Femur (tissue), 1 donor: ENCODE measurements at regions not wholly inside any gene's neighbourhood (a gene's known extent, or its start where the extent isn't known, plus 50 kb on each side); places are given as distances from the start of the nearest gene placed in this dataset.

ENCODE experiments used
- DNase-seq: peaks from one replicate; pipeline ENCODE4 v3.0.0-alpha.2; 2017

- no peak for DNase-seq
Measured at GRCh38 chr1:14320518-14320917, 278.0 kb upstream of the KAZN start.

DNA sequence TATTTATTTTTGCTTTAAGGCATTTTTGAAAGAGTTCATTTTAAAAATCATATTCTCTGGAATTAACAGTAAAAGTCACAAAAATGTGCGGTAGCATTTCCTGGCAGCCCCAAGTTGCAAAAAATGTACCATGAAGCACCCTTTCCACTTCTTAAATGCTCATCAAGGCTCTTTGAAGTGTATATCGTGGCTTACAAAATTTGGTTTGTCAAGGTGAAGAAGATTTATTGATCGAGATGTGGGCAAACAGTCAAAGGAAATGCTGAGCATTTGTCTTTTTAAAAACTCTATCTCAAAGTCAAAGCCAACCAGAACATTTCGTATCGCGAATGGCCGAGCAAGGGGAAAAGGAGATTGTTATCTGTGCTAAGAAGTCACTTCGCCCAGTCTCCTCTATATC, 277.5 kb upstream of the KAZN start:
- no peak for DNase-seq

DNA sequence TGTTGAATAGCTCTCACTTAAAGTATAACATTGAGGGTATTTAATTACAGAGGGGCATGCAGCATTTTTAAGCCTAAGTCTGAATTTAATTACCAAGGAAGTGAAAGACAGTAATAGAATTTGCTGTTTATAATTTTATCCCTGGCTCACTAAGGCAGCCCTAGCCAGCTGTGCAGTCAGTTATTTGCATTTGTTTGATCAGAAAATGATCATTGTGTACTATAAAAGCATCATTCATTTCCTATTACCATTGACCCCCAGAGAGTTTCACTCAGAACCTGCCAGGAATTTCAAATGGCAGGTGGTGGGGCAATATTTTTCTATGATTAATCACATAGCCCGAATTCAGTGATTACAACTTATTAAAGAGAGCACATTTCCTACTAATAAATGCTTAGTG, 277.1 kb upstream of the KAZN start:
- no peak for DNase-seq

GRCh38 chr1:14323568-14324247, 274.8 kb upstream of the KAZN start:
- no peak for DNase-seq

- DNase-seq, result no peak
Measured at GRCh38 chr1:14324248-14324630, 274.2 kb upstream of the KAZN start.

DNA sequence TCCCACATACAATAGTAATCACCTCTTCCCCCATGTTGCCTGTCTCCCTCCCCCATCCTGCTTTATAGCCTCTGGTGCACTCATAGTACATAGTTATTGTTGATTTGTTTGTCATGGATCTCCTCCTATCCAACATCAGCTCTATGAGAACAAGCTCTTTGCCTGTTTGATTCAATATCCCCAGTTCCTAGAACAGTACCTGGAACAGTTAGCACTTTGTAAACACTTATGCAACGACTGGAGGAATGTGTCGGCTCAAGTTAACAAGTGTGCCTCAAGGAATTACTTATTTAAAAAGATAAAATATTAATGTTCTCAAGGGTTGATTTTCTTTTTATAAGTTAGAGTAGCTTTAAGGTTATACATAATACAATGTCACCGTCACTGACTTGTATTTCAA, 271.6 kb upstream of the KAZN start:
- no peak for DNase-seq

DNA sequence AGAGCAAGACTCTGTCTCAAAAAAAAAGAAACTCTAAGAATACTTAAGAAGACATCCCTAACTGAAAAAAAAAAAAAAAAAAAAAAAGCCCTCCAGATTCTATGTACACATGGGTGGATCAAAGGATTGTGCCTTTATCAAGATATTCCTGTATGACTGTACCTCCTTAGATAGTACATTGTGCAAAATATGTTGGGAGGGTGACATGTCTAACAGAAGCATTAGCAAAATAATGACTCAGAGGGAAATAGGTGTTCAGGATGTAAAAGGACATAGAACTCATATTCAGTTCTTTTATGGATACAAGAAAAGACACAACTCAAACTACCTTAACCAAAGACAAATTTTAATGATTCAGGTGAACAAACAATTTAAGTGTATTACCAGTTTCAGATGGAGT, 269.8 kb upstream of the KAZN start:
- no peak for DNase-seq

- no peak for DNase-seq
Measured at GRCh38 chr1:14332158-14332557, 266.3 kb upstream of the KAZN start.

DNA sequence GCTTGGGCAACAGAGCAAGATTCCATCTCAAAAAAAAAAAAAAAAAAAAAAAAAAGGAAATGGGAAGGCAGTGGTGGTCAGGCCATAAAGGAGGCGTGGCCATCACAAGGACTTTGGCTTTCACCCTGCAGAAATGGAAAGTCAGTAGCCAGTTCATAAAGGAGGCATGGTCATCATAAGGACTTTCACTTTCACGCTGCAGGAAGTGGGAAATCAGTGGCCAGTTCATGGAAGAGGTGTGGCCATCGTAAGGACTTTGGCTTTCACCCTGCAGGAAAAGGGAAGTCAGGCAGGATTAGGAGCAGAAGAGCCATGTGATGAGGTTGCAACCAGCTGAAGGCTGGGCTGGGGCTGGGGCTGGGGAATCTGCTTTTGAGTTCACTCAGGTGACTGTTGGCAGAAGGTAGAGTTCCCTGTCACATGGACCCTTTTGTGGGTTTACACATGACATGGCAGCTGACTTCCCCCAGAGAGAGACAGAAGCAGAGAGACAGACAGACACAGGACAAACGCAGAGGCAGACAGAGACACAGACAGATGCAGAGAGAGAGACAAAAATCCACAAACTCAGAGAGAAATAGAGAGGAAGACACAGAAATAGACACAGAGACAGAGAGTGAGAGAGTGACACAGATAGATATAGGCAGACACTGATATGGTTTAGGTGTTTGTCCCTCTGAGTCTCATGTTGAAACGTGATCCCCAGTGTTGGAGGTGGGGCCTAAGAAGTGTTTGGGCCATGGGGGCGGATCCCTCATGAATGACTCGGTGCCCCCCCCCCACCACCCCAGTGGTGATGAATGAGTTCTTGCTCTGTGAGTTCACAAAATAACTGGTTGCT, 263.9 kb upstream of the KAZN start:
- DNase-seq, result no peak

DNA sequence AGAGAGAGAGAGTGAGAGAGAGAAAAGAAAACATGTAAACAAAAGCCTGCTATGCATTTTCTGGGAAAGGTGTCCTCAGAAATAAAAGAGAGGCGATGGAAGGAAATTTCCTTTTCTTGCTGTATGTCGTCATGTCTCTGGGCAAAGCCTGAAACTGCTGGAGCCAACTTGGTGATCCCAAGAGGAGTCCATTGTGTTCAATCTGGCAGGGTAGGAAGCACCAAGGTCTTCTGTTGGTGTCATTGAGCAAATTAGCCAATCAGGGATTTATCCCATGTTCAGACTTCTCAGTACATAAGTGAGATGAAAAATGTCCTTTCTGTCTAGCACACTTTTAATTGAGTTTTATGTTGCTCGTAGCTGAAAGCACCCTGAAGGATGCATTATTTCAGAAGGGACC, 260.0 kb upstream of the KAZN start:
- no peak for DNase-seq

GRCh38 chr1:14339288-14339687, 259.2 kb upstream of the KAZN start:
- no peak for DNase-seq

GRCh38 chr1:14340002-14340785, 258.3 kb upstream of the KAZN start:
- no peak for DNase-seq

- no peak for DNase-seq
Measured at GRCh38 chr1:14341147-14341546, 257.3 kb upstream of the KAZN start.

DNA sequence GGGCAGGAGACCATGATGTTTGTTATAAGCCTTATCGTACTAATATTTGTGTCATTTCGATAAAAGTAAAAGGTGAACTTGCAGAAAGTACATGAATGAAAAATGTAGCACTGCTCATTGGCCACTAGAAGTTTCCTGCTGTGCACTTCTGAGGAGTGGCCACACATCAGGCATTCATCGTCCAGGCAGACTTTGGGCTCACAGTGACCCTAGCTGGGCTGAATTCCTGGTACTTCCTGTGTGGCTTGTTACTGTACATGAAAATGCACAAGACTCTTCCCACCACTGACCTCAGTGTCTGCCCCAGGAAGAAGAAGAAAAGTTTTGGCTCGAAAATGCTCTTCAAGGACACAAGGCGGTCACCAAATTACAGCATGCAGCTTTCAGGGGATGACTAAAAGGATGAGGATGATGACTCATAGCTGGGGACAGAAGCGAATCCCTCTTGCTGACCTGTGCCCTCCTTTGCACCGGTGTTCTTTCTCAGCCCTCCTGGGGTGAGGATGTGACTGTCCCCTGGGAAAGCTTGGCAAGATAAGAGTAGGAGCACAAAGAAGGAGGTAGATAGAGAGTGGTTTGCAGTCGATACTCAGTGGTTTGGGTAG, 252.4 kb upstream of the KAZN start:
- DNase-seq, result peak; percentile 58

- DNase-seq, result no peak
Measured at GRCh38 chr1:14347186-14347585, 251.3 kb upstream of the KAZN start.

DNA sequence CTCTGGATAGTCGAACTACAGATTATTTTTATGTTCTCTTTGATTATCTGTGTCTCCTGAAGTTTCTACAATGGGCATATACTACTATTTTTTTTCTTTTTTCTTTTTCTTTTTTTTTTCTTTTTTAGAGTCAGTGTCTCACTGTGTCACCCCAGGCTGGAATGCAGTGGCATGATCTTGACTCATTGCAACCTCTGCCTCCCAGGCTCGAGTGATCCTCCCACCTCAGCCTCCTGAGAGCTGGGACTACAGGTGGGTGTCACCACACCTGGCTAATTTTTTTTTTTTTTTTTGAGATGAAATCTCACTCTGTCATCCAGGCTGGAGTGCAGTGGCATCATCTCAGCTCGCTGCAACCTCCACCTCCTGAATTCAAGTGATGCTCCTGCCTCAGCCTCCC, 250.7 kb upstream of the KAZN start:
- DNase-seq, result no peak

DNA sequence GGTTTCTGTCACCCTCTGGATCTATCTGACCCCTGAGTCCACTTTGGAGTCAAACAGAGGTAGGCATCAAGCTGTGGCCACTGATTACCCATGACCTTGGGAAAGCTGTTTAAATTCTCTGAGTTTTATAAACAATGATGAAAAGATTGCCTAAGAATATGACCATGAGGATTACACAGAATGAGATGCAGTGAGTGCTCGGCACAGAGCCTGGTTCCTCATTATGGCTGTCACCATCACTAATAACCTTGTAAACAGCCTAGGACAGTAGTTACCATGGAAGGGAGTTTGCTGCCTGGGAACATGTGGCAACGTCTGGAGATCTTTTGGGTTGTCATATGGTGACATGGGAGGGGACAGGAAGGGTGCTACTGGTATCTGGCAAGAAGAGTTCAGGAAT, 248.3 kb upstream of the KAZN start:
- DNase-seq, result no peak

- DNase-seq, result no peak
Measured at GRCh38 chr1:14352897-14353296, 245.6 kb upstream of the KAZN start.

DNA sequence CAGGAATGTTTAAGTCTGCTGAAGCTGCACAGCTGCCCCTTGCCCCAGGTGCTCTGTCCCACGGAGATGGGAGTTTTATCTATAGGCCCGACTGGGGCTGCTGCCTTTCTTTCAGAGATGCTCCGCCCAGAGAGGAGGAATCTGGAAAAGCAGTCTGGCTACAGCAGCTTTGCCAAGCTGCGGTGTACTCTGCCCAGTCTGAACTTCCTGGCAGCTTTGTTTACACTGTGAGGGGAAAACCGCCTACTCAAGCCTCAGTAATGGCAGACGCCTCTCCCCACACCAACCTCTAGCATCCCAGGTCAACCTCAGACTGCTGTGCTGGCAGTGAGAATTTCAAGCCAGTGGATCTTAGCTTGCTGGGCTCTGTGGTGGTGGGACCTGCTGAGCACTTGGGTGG, 237.5 kb upstream of the KAZN start:
- DNase-seq, result peak; percentile 80

GRCh38 chr1:14362331-14362730, 236.2 kb upstream of the KAZN start:
- DNase-seq, result no peak

- DNase-seq, result no peak
Measured at GRCh38 chr1:14363036-14363590, 235.4 kb upstream of the KAZN start.

DNA sequence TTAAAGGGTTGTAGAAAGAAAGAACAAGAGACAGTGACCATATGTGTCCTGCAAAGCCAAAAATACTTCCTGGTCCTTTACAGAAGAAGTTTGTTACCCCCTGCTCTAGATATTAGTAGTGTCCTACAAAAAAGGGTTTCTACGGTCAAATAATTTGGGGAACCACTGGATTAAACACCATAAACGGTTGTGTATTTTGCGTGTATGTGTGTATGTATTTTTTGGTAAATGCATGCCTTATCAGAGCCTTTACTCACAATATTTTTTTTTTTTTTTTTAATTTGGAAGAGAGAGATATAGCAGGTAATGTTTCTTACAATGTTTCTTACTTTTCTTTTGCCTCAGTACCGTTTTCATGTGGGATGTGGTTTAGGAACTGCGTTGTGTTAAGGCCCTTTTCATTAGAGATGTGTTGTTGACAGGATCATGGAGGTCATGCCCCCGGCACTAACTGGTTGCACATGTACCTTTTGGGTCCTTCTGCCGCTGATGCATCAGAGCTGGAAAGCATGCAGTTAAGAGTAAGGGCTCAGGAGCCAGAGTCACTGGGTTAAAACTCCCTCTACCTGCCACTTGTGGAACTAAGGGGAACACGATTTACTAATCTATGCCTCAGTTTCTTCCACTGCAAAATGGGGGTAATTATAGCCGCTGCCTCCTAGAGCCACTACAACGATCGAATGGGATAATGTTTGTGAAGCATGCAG, 234.6 kb upstream of the KAZN start:
- no peak for DNase-seq
